Loucy (cell line): ENCODE measurements at regions not wholly inside any gene's neighbourhood (a gene's known extent, or its start where the extent isn't known, plus 50 kb on each side); places are given as distances from the start of the nearest gene placed in this dataset.

ENCODE experiments used
- CTCF ChIP-seq: fragments of 200-600 bp; sonication (generic); conservative IDR thresholded peaks from 2 replicates; pipeline ENCODE4 v1.5.1; 2014; ENCODE audit warnings: mild to moderate bottlenecking, antibody characterized with exemption, low read length
- EZH2phosphoT487 ChIP-seq: fragments of 200-600 bp; IDR thresholded peaks from 2 replicates; pipeline ENCODE4 v1.6.1; 2018; ENCODE audit warnings: antibody characterized with exemption, mild to moderate bottlenecking, moderate library complexity, borderline replicate concordance

GRCh38 chr9:93820667-93821306 lies 134.4 kb downstream of the BARX1 start:
- TF ChIP-seq CTCF (no peak), EZH2phosphoT487 (no peak)
